ENCODE measurements at regions not wholly inside any gene's neighbourhood (a gene's known extent, or its start where the extent isn't known, plus 50 kb on each side); places are given as distances from the start of the nearest gene placed in this dataset.

GRCh38 chr7:35513828-35514227, 181.1 kb downstream of the HERPUD2 start:
- H3K9me2 ChIP-seq (replicated peaks; ENCODE audit: insufficient read depth, low read length): no peaks in the 10 kb centered on the region
- TF ChIP-seq EZH2phosphoT487 (conservative IDR thresholded peaks at IDR 0.05; ENCODE audit: low read length) (no peak), CTCF (IDR thresholded peaks at IDR 0.05; ENCODE audit: insufficient read depth, low read length, poor library complexity, severe bottlenecking) (no peak)
- no peaks in the 10 kb centered on the region for H3K9me3 ChIP-seq (ENCODE audit: insufficient read depth, low read length)

GRCh38 chr7:35513195-35513594, 181.7 kb downstream of the HERPUD2 start:
- Histone ChIP-seq H3K4me2 (ENCODE audit: low read depth, low read length, poor library complexity, severe bottlenecking) (no peak overlapping the region), H2AFZ (ENCODE audit: low read depth, low read length, severe bottlenecking) (no peak overlapping the region), H3K36me3 (ENCODE audit: low read length) (no peaks in the 10 kb centered on the region), H3K9me3 (ENCODE audit: insufficient read depth, low read length) (no peaks in the 10 kb centered on the region), H3K27ac (ENCODE audit: low read depth, low read length) (no peak overlapping the region), H3K4me3 (ENCODE audit: insufficient read depth, low read length, poor library complexity, severe bottlenecking) (no peak overlapping the region), H3K9me2 (replicated peaks; ENCODE audit: insufficient read depth, low read length) (no peaks in the 10 kb centered on the region), H3F3A (ENCODE audit: insufficient read depth) (no peaks in the 10 kb centered on the region), H4K20me1 (ENCODE audit: low read depth, low read length) (no peaks in the 10 kb centered on the region), H3K27me3 (ENCODE audit: low read length) (no peaks in the 10 kb centered on the region), H3K79me2 (ENCODE audit: insufficient read depth, low read length) (no peaks in the 10 kb centered on the region), H3K9ac (ENCODE audit: low read length) (no peak overlapping the region)
- TF ChIP-seq EZH2phosphoT487 (conservative IDR thresholded peaks at IDR 0.05; ENCODE audit: low read length) (no peak), CTCF (IDR thresholded peaks at IDR 0.05; ENCODE audit: insufficient read depth, low read length, poor library complexity, severe bottlenecking) (no peak)

More at GRCh38 chr7:35513828-35514227, 181.1 kb downstream of the HERPUD2 start:
- Histone ChIP-seq H3K27ac (ENCODE audit: low read depth, low read length) (no peak overlapping the region), H2AFZ (ENCODE audit: low read depth, low read length, severe bottlenecking) (no peak overlapping the region), H4K20me1 (ENCODE audit: low read depth, low read length) (no peaks in the 10 kb centered on the region), H3K79me2 (ENCODE audit: insufficient read depth, low read length) (no peaks in the 10 kb centered on the region), H3K9ac (ENCODE audit: low read length) (no peak overlapping the region), H3K4me3 (ENCODE audit: insufficient read depth, low read length, poor library complexity, severe bottlenecking) (no peak overlapping the region), H3K4me2 (ENCODE audit: low read depth, low read length, poor library complexity, severe bottlenecking) (no peak overlapping the region), H3K36me3 (ENCODE audit: low read length) (no peaks in the 10 kb centered on the region), H3F3A (ENCODE audit: insufficient read depth) (no peaks in the 10 kb centered on the region), H3K27me3 (ENCODE audit: low read length) (no peaks in the 10 kb centered on the region)

GRCh38 chr7:35512716-35513115, 182.2 kb downstream of the HERPUD2 start:
- Histone ChIP-seq H3K36me3 (ENCODE audit: low read length) (no peaks in the 10 kb centered on the region), H3K9me2 (replicated peaks; ENCODE audit: insufficient read depth, low read length) (no peaks in the 10 kb centered on the region), H3K79me2 (ENCODE audit: insufficient read depth, low read length) (no peaks in the 10 kb centered on the region), H3K9me3 (ENCODE audit: insufficient read depth, low read length) (no peaks in the 10 kb centered on the region), H3F3A (ENCODE audit: insufficient read depth) (no peaks in the 10 kb centered on the region), H4K20me1 (ENCODE audit: low read depth, low read length) (no peaks in the 10 kb centered on the region), H3K27ac (ENCODE audit: low read depth, low read length) (no peak overlapping the region), H3K4me2 (ENCODE audit: low read depth, low read length, poor library complexity, severe bottlenecking) (no peak overlapping the region), H2AFZ (ENCODE audit: low read depth, low read length, severe bottlenecking) (no peak overlapping the region), H3K4me3 (ENCODE audit: insufficient read depth, low read length, poor library complexity, severe bottlenecking) (no peak overlapping the region), H3K27me3 (ENCODE audit: low read length) (no peaks in the 10 kb centered on the region), H3K9ac (ENCODE audit: low read length) (no peak overlapping the region)
- TF ChIP-seq EZH2phosphoT487 (conservative IDR thresholded peaks at IDR 0.05; ENCODE audit: low read length) (no peak), CTCF (IDR thresholded peaks at IDR 0.05; ENCODE audit: insufficient read depth, low read length, poor library complexity, severe bottlenecking) (no peak)

All from SU-DHL-6 (cell line).